ENCODE measurements at regions not wholly inside any gene's neighbourhood (a gene's known extent, or its start where the extent isn't known, plus 50 kb on each side); places are given as distances from the start of the nearest gene placed in this dataset.

DNA sequence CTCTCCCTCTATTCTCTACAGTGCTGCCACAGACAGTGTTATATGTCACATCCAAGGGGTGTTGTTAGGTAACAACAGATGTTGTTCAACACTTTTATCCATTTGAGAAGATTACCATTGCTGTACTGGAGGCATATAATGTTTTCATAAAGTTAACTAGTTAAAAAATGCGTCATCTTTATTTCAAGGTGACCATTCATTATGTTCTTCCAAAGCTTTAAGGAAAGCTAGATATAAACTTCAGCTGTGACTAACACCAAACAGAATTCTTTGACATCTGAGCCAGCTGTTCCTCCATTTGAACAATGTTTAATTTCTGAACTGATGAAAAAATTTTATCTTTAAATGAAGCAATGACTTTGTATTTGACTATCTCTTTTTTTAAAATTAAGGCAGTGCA, 1099.6 kb upstream of the TMEFF2 start:
- TF ChIP-seq CTCF (IDR thresholded peaks at IDR 0.05 in 2 of 3, conservative IDR thresholded peaks at IDR 0.05 in 1 of 3; ENCODE audit: borderline replicate concordance in 1 of 3, insufficient read depth in 1 of 3, low read depth in 2 of 3, low read length in 2 of 3) (no peak), POLR2AphosphoS5 (IDR thresholded peaks at IDR 0.05; ENCODE audit: low read depth, low read length) (no peak), POLR2A (IDR thresholded peaks at IDR 0.05; ENCODE audit: borderline replicate concordance, extremely low read depth, insufficient read depth, insufficient read length) (no peak), ELF1 (IDR thresholded peaks at IDR 0.05; ENCODE audit: borderline replicate concordance, low read depth) (no peak), EZH2 (IDR thresholded peaks at IDR 0.05) (no peak), TCF7L2 (IDR thresholded peaks at IDR 0.05; ENCODE audit: borderline replicate concordance, extremely low read depth, insufficient read depth, insufficient read length) (no peak), ZNF274 (IDR thresholded peaks at IDR 0.05; ENCODE audit: low read depth, low read length) (no peak), EGR1 (IDR thresholded peaks at IDR 0.05; ENCODE audit: low read depth) (no peak), RAD21 (IDR thresholded peaks at IDR 0.05; ENCODE audit: low read depth) (no peak), FOSL1 (IDR thresholded peaks at IDR 0.05; ENCODE audit: low read depth) (no peak), MAX (IDR thresholded peaks at IDR 0.05) (no peak), YY1 (IDR thresholded peaks at IDR 0.05; ENCODE audit: extremely low read depth, insufficient replicate concordance, low read depth, low read length) (no peak)

Measured in HCT116 (cell line).